GM13976 (cell line): ENCODE measurements at regions not wholly inside any gene's neighbourhood (a gene's known extent, or its start where the extent isn't known, plus 50 kb on each side); places are given as distances from the start of the nearest gene placed in this dataset.

Source experiments
- DNase-seq: peaks from one replicate; pipeline ENCODE4 v3.0.0; 2012; ENCODE audit warnings: low spot score
- CTCF ChIP-seq: IDR thresholded peaks from 2 replicates; pipeline ENCODE4 v1.5.1; 2012; ENCODE audit warnings: borderline replicate concordance, mild to moderate bottlenecking; ENCODE audit not compliant: insufficient read depth; ENCODE audit errors: extremely low read depth, missing control alignments, control extremely low read depth
- in situ Hi-C: fragments of 300-500 bp; cut with MboI; formaldehyde crosslinking; loops from one replicate; pipeline ENCODE4 v1.12.0; 2022; ENCODE audit warnings: low sequenced_read_pairs, mixed read lengths, inconsistent platforms; ENCODE audit not compliant: unreplicated experiment

GRCh38 chr2:152875701-152876695 is 157.6 kb downstream of the ARL6IP6 start:
- no peak for DNase-seq
- in situ Hi-C loops, result no loop called here
- no peak for TF ChIP-seq CTCF

GRCh38 chr2:152874955-152875354 is 156.5 kb downstream of the ARL6IP6 start:
- in situ Hi-C loops, result no loop called here
- no peak for DNase-seq
- TF ChIP-seq CTCF, result no peak

DNA sequence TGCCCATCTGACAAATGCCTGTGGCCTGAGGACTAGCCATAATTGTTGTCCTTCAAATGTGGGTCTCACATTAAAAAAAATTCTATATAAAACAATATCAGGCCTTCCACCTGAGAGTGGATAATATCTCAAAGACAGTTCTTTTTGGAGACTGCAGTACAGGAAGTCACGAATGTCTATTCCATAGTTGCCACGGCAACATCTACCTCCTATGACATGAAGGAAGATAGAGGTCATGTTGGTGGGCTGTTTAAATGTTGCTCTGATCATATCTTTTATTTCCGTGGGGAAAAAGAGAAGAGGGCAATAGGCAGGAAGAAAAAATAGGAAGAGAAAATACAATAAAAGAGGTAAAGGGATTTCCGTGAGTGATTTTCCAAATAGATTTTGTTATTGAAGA is 151.8 kb downstream of the ARL6IP6 start:
- TF ChIP-seq CTCF, result no peak
- no peak for DNase-seq
- in situ Hi-C loops, result no loop called here

GRCh38 chr2:152867397-152867796 is 149.0 kb downstream of the ARL6IP6 start:
- in situ Hi-C loops, result no loop called here
- no peak for DNase-seq
- no peak for TF ChIP-seq CTCF

- in situ Hi-C loops, result no loop called here
- TF ChIP-seq CTCF, result no peak
- DNase-seq, result no peak
These were observed 146.3 kb downstream of the ARL6IP6 start for GRCh38 chr2:152864601-152865149.

- in situ Hi-C loops, result no loop called here
- no peak for TF ChIP-seq CTCF
- DNase-seq, result no peak
These were observed 145.4 kb downstream of the ARL6IP6 start for GRCh38 chr2:152863826-152864225.
